K562 (cell line): ENCODE measurements at regions not wholly inside any gene's neighbourhood (a gene's known extent, or its start where the extent isn't known, plus 50 kb on each side); places are given as distances from the start of the nearest gene placed in this dataset.

ENCODE experiments used
- CC2D1A ChIP-seq: fragments of 450-650 bp; IDR thresholded peaks from 2 replicates; pipeline ENCODE4 v1.6.1; 2017; ENCODE audit warnings: mild to moderate bottlenecking
- CHD2 ChIP-seq: IDR thresholded peaks from 2 replicates; pipeline ENCODE4 v1.6.1; 2011; ENCODE audit warnings: low read depth, low read length
- EZH2 ChIP-seq: IDR thresholded peaks from 2 replicates; pipeline ENCODE4 v1.6.1; 2012; ENCODE audit warnings: low read depth, mild to moderate bottlenecking, inconsistent platforms, low read length, borderline replicate concordance
- FOXA3 ChIP-seq, 2 experiments: fragments of 450-650 bp in 1 of 2; sonication (generic) in 1 of 2; formaldehyde crosslinking; IDR thresholded peaks in 1 of 2; conservative IDR thresholded peaks in 1 of 2; 2 replicates each; pipeline versions ENCODE4 v1.4.0 to v1.8.0; 2020 to 2022; ENCODE audit warnings: mild to moderate bottlenecking in 2 of 2, missing genetic modification reagents in 1 of 2
- GATAD2B ChIP-seq: fragments of 450-650 bp; IDR thresholded peaks from 2 replicates; pipeline ENCODE4 v1.6.1; 2017; ENCODE audit warnings: mild to moderate bottlenecking, borderline replicate concordance
- IFI16 ChIP-seq: fragments of 250-450 bp; sonication (Bioruptor Pico); IDR thresholded peaks from 2 replicates; pipeline ENCODE4 v2.1.2; 2022; ENCODE audit warnings: mild to moderate bottlenecking, inconsistent platforms
- MAX ChIP-seq: sonication (generic); formaldehyde crosslinking; IDR thresholded peaks from 2 replicates; pipeline ENCODE4 v1.9.0; 2022; ENCODE audit warnings: mild to moderate bottlenecking, missing genetic modification reagents
- MNT ChIP-seq, 2 experiments: fragments of 450-650 bp; conservative IDR thresholded peaks; 2 replicates each; pipeline ENCODE4 v1.6.1; 2017; ENCODE audit warnings: mild to moderate bottlenecking in 2 of 2, moderate library complexity in 2 of 2
- NFE2L1 ChIP-seq: fragments of 450-650 bp; IDR thresholded peaks from 2 replicates; pipeline ENCODE4 v1.6.1; 2016; ENCODE audit warnings: missing genetic modification characterization, low read depth, mild to moderate bottlenecking, missing compliant biosample characterization, moderate library complexity, borderline replicate concordance
- PCBP1 ChIP-seq: fragments of 200-400 bp; formaldehyde crosslinking; IDR thresholded peaks from 2 replicates; pipeline ENCODE4 v1.6.1; 2018; ENCODE audit warnings: mild to moderate bottlenecking, low read depth, low read length; ENCODE audit not compliant: poor library complexity, severe bottlenecking
- POU5F1 ChIP-seq: fragments of 150-350 bp; IDR thresholded peaks from 2 replicates; pipeline ENCODE4 v1.6.1; 2014; ENCODE audit warnings: borderline replicate concordance, low read length, low read depth, mild to moderate bottlenecking; ENCODE audit not compliant: partially characterized antibody
- RAD51 ChIP-seq: fragments of 450-650 bp; IDR thresholded peaks from 2 replicates; pipeline ENCODE4 v1.7.1; 2016; ENCODE audit warnings: low read depth, mild to moderate bottlenecking, borderline replicate concordance
- SMARCA4 ChIP-seq: fragments of 450-650 bp; IDR thresholded peaks from 2 replicates; pipeline ENCODE4 v1.6.1; 2016
- WHSC1 ChIP-seq: IDR thresholded peaks from one replicate; pipeline ENCODE4 v1.6.1; 2012; ENCODE audit warnings: low read length, control low read depth, inconsistent platforms
- ZBTB12 ChIP-seq: fragments of 250-450 bp; sonication (Bioruptor Pico); IDR thresholded peaks from 2 replicates; pipeline ENCODE4 v1.4.0; 2020
- ZNF766 ChIP-seq: fragments of 200-800 bp; sonication (Bioruptor generic); conservative IDR thresholded peaks from 2 replicates; pipeline ENCODE4 v1.6.1; 2016; ENCODE audit warnings: missing genetic modification characterization, missing compliant biosample characterization
- ZNF830 ChIP-seq: fragments of 250-450 bp; sonication (Bioruptor Pico); IDR thresholded peaks from 2 replicates; pipeline ENCODE4 v1.5.0; 2021; ENCODE audit warnings: mild to moderate bottlenecking
- TF ChIP-seq, protein P1 (sequence below): sonication (generic); formaldehyde crosslinking; IDR thresholded peaks from 2 replicates; pipeline ENCODE4 v1.8.0; 2022; ENCODE audit warnings: mild to moderate bottlenecking, missing genetic modification reagents

GRCh38 chr21:35565204-35565611 lies 495.1 kb downstream of the SETD4 start (continued):
- TF ChIP-seq MAX (CRISPR knock-in tag) = no peak
- no peak for TF ChIP-seq CC2D1A
- TF ChIP-seq PCBP1 = no peak
- no peak for TF ChIP-seq EZH2
- no peak for TF ChIP-seq ZBTB12 (CRISPR knock-in tag)
- no peak for TF ChIP-seq GATAD2B
- no peak for TF ChIP-seq FOXA3 (CRISPR knock-in tag; conservative IDR thresholded peaks at IDR 0.05 in 1 of 2, IDR thresholded peaks at IDR 0.05 in 1 of 2)
- TF ChIP-seq MNT (conservative IDR thresholded peaks at IDR 0.05) = no peak
- TF ChIP-seq SMARCA4 = peak; percentile 70; the same call in 1 of the 2 replicates
- no peak for TF ChIP-seq POU5F1
- TF ChIP-seq NFE2L1 (tag) = no peak
- no peak for TF ChIP-seq ZNF830
- no peak for TF ChIP-seq WHSC1
- TF ChIP-seq CHD2 = no peak
- TF ChIP-seq, protein P1, sequence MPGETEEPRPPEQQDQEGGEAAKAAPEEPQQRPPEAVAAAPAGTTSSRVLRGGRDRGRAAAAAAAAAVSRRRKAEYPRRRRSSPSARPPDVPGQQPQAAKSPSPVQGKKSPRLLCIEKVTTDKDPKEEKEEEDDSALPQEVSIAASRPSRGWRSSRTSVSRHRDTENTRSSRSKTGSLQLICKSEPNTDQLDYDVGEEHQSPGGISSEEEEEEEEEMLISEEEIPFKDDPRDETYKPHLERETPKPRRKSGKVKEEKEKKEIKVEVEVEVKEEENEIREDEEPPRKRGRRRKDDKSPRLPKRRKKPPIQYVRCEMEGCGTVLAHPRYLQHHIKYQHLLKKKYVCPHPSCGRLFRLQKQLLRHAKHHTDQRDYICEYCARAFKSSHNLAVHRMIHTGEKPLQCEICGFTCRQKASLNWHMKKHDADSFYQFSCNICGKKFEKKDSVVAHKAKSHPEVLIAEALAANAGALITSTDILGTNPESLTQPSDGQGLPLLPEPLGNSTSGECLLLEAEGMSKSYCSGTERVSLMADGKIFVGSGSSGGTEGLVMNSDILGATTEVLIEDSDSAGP (CRISPR knock-in tag) = no peak
- TF ChIP-seq RAD51 = no peak
- peak; percentile 31; the same call in 1 of the 2 replicates for TF ChIP-seq ZNF766 (CRISPR knock-in tag)
- TF ChIP-seq IFI16 (CRISPR knock-in tag) = no peak
